IPS-18a (cell line): ENCODE measurements at regions not wholly inside any gene's neighbourhood (a gene's known extent, or its start where the extent isn't known, plus 50 kb on each side); places are given as distances from the start of the nearest gene placed in this dataset.

ENCODE experiments used
- H3K27ac ChIP-seq: one replicate; pipeline ENCODE4 v1.5.1; 2013; ENCODE audit warnings: low read length
- H3K27me3 ChIP-seq: one replicate; pipeline ENCODE4 v1.6.1; 2013; ENCODE audit warnings: mild to moderate bottlenecking, low read length; ENCODE audit not compliant: control insufficient read depth, insufficient read depth
- H3K36me3 ChIP-seq: one replicate; pipeline ENCODE4 v1.6.1; 2013; ENCODE audit warnings: low read depth, low read length; ENCODE audit not compliant: control insufficient read depth
- H3K4me1 ChIP-seq: one replicate; pipeline ENCODE4 v1.6.1; 2013; ENCODE audit warnings: low read depth, low read length; ENCODE audit not compliant: control insufficient read depth
- H3K4me3 ChIP-seq: one replicate; pipeline ENCODE4 v1.5.1; 2013; ENCODE audit warnings: low read length
- H3K9ac ChIP-seq: one replicate; pipeline ENCODE4 v1.6.1; 2013; ENCODE audit warnings: mild to moderate bottlenecking, low read length, moderate library complexity
- H3K9me3 ChIP-seq: one replicate; pipeline ENCODE4 v1.6.1; 2013; ENCODE audit warnings: low read depth, low read length; ENCODE audit not compliant: control insufficient read depth

GRCh38 chr3:177928172-177928873 is 607.9 kb upstream of the KCNMB2 start:
- H3K9ac ChIP-seq, result no peak overlapping the region
- H3K4me1 ChIP-seq, result no peaks in the 10 kb centered on the region
- H3K36me3 ChIP-seq, result no peaks in the 10 kb centered on the region
- no peaks in the 10 kb centered on the region for H3K27me3 ChIP-seq
- no peak overlapping the region for H3K27ac ChIP-seq
- no peaks in the 10 kb centered on the region for H3K9me3 ChIP-seq
- H3K4me3 ChIP-seq, result no peak overlapping the region

- H3K4me1 ChIP-seq, result no peaks in the 10 kb centered on the region
- no peaks in the 10 kb centered on the region for H3K36me3 ChIP-seq
These were observed 606.9 kb upstream of the KCNMB2 start for GRCh38 chr3:177929310-177929709.

DNA sequence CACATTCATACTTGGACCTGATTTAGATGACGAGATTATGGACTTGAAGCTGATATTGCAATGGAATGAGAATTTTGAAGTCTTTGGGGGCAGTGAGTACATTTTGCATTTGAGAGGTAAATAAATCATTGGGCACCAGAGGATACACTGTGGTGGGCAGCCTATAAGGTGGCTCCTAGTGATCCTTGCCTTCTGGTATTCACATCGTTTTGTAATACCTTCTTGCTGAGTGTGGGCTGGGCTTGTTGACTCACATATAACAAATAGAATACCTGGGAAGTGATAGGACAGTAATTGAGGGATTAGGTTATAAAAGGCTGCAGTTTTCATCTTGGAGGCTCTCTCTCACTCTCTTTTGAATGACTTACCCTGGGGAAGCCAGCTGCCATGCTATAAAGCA is 605.5 kb upstream of the KCNMB2 start:
- H3K9me3 ChIP-seq, result no peaks in the 10 kb centered on the region
- no peak overlapping the region for H3K4me3 ChIP-seq
- no peak overlapping the region for H3K27ac ChIP-seq
- H3K9ac ChIP-seq, result no peak overlapping the region
- no peaks in the 10 kb centered on the region for H3K27me3 ChIP-seq
- H3K36me3 ChIP-seq, result no peaks in the 10 kb centered on the region
- no peaks in the 10 kb centered on the region for H3K4me1 ChIP-seq

More at GRCh38 chr3:177929310-177929709, 606.9 kb upstream of the KCNMB2 start:
- Histone ChIP-seq H3K9ac (no peak overlapping the region), H3K27ac (no peak overlapping the region), H3K4me3 (no peak overlapping the region), H3K9me3 (no peaks in the 10 kb centered on the region), H3K27me3 (no peaks in the 10 kb centered on the region)

DNA sequence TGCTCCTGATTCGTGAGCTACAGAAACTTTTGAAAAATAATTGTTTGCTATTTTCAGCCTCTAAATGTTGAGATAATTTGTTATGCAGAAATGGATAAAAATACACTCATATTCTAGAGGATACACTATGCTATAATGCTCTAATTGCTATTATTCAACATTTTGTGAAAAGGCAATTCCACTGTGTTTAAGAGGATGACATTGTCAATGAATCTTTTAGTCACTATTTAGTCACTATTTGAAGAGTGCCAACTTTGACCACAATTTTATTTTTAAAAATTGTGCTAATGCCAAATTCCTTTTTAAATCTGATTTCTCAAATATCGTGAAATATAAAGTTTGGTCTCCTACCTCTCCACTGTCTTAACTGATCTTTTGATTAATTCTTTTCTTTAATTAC is 604.9 kb upstream of the KCNMB2 start:
- H3K9me3 ChIP-seq, result no peaks in the 10 kb centered on the region
- no peaks in the 10 kb centered on the region for H3K27me3 ChIP-seq
- no peak overlapping the region for H3K4me3 ChIP-seq
- no peaks in the 10 kb centered on the region for H3K36me3 ChIP-seq
- H3K9ac ChIP-seq, result no peak overlapping the region
- no peaks in the 10 kb centered on the region for H3K4me1 ChIP-seq
- H3K27ac ChIP-seq, result no peak overlapping the region

DNA sequence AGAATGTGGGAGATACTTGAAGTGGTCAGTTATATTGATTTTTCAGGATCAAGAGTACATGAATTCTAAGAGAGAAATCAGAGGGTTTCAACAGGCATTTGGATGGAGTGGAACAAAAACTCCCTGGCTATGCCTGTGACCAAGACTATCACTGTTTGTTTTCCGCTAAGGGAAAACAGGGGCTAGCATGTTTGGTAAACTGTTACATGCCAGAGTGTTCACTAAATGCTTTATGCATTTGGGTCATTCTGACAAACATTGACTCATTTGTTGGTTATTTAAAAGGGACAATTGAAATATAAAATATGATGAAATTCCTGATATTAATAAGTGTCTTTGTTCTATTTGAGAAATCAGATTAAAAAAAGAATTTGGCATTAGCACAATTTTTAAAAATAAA is 603.9 kb upstream of the KCNMB2 start:
- Histone ChIP-seq H3K36me3 (no peaks in the 10 kb centered on the region), H3K9me3 (no peaks in the 10 kb centered on the region), H3K4me1 (no peaks in the 10 kb centered on the region), H3K27ac (no peak overlapping the region), H3K27me3 (no peaks in the 10 kb centered on the region), H3K9ac (no peak overlapping the region), H3K4me3 (no peak overlapping the region)

DNA sequence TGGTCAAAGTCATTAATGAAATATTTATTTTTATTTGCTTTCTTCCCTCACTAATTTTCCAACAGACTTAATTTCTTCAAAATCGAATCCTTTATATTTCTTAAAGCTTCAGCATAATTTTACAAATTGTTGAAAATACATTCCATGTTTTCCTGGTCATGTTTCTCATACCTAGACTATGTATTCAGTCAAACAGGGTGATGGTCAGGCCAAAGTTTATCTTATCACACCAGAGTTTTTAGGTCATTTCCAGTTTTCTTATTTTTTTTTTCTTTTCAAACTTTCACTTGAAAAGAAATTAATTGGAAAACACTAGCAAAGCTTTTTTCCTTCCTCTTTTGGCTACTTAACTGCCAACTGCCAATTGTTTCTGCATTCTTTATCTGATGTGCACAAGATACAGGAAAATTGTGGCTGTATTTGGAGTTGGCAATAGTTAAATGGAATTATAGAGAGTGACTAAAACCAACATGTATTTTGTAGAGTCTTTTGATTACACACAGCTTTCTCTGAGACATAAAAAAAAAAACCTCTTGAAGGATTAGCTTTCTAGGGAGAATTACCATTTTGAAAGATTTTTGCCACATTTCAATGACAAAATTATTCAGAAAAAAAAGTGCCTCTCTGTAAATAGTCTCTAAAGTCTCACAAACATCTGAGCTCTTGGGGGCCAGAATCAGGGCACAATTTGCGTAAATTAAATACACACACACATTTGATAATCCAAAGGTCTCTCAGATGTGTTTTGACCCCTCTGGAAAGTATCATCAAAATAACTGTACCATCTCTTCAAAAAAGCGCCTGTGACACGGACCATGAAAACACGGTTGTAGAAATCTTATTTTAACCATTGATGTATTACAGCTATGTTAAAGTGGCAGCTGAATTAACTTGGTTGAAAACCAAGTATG is 603.2 kb upstream of the KCNMB2 start:
- Histone ChIP-seq H3K4me3 (no peak overlapping the region), H3K27me3 (no peaks in the 10 kb centered on the region), H3K9me3 (no peaks in the 10 kb centered on the region), H3K27ac (no peak overlapping the region), H3K36me3 (no peaks in the 10 kb centered on the region), H3K4me1 (no peaks in the 10 kb centered on the region), H3K9ac (no peak overlapping the region)

DNA sequence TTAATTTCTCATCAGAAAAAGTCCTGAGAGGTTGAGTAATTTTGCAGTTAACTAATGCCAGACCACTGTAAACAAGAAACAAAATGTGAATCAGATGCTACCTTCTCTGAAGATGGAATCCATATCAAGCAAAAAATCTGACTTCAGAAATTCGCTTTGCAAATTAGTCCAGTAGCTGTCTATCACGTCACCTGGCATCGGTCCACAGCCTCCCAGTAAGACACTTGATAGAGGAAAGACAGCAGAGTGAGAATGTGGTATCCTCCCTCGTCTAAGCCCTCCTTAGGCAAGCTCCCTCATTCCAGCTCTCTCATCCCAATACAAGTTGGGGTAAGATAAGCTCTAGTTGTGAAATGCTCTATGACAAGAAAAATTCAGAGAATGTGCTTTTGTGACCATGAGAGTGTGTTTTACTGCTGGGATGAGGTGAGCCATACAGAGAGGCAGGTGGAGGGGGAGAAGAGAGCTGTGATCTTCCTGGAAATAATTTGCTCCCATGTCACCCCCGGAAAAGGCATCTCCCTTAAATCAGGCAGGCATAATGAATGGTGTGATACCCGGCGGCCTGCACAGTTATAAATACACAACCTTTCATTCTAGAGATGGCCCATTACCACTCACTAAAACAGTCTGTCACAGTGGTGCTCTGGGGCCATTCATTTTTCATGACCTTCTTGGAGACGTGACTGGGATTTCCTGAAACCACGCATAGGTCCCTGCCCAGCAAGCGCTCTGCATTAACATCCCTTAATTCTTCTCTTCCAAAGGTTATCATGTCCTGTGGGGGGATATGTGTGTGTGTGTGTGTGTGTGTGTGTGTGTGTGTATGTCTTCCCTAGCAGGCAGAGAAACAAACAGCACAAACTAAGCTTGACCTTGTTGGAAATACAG is 602.0 kb upstream of the KCNMB2 start:
- Histone ChIP-seq H3K27ac (no peak overlapping the region), H3K4me3 (no peak overlapping the region), H3K4me1 (no peaks in the 10 kb centered on the region), H3K36me3 (no peaks in the 10 kb centered on the region), H3K27me3 (no peaks in the 10 kb centered on the region), H3K9me3 (no peaks in the 10 kb centered on the region), H3K9ac (no peak overlapping the region)

- no peaks in the 10 kb centered on the region for H3K4me1 ChIP-seq
- H3K4me3 ChIP-seq, result no peak overlapping the region
- H3K36me3 ChIP-seq, result no peaks in the 10 kb centered on the region
- no peak overlapping the region for H3K9ac ChIP-seq
- H3K27ac ChIP-seq, result no peak overlapping the region
- no peaks in the 10 kb centered on the region for H3K9me3 ChIP-seq
- H3K27me3 ChIP-seq, result no peaks in the 10 kb centered on the region
These were observed 601.2 kb upstream of the KCNMB2 start for GRCh38 chr3:177935047-177935446.

DNA sequence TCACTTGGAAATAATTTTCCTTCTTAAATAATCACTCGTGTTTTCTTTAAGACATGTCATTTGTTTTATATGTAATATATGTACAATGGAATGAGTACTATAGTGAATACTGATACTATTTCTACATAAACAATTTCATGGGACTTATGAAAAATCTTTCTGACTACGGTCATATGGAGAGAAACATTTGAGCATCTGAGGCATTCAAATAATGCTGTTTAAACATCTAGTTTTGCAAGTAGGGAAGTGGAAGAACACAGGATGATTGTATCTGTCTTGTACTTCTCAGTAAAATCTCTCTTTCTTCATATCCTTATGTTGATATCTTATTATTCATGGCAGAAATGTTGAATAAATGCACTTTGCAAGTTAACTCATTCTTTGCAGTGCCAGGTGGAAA is 599.5 kb upstream of the KCNMB2 start:
- H3K27me3 ChIP-seq, result no peaks in the 10 kb centered on the region
- no peak overlapping the region for H3K27ac ChIP-seq
- no peak overlapping the region for H3K4me3 ChIP-seq
- no peaks in the 10 kb centered on the region for H3K9me3 ChIP-seq
- H3K36me3 ChIP-seq, result no peaks in the 10 kb centered on the region
- peaks cover 11% of the 10 kb centered on the region for H3K4me1 ChIP-seq
- no peak overlapping the region for H3K9ac ChIP-seq

DNA sequence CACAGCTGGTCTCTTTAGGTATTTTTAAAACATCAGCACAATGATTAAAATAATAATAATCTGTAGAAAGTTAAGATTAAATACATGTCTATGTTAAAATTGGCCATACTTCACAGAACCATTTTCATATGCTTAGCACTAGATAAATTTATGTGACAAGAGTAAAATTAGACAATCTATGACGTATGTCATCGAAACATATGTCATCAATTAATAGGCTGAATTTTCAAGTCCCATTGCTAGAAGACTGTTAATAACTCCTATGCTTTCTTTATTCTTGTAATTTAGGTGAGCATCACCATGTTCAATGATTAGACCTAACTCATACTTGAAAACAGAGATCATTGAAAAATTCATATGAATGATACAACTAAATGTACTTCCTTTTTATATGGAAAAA is 593.3 kb upstream of the KCNMB2 start:
- H3K4me1 ChIP-seq, result peaks cover 14% of the 10 kb centered on the region
- no peak overlapping the region for H3K27ac ChIP-seq
- no peaks in the 10 kb centered on the region for H3K9me3 ChIP-seq
- H3K36me3 ChIP-seq, result no peaks in the 10 kb centered on the region
- H3K27me3 ChIP-seq, result no peaks in the 10 kb centered on the region
- H3K4me3 ChIP-seq, result no peak overlapping the region
- no peak overlapping the region for H3K9ac ChIP-seq

DNA sequence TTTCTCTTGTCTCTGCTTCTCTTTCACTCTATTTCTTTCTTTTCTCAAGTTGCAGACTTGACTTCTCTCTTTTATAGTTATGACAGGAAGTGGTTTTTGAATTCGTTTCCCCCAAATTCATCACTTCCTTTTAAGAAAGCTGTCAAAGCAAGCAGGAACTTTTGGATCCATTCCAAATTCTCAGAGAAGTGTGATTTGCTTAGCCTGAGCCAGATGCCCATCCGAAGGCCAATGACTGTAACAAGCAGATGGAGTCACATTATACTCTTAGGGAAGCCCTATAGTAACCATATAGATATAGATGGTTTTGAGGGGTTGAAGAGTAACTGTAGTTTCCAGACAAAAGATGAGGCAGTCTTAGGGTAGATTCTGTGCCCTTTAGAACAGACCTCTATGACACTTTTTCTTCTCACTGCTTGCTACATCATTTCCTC is 592.0 kb upstream of the KCNMB2 start:
- Histone ChIP-seq H3K4me3 (no peak overlapping the region), H3K4me1 (peaks cover 14% of the 10 kb centered on the region), H3K9ac (no peak overlapping the region), H3K36me3 (no peaks in the 10 kb centered on the region), H3K9me3 (no peaks in the 10 kb centered on the region), H3K27ac (no peak overlapping the region), H3K27me3 (no peaks in the 10 kb centered on the region)
